GM12801 (cell line): ENCODE measurements at regions not wholly inside any gene's neighbourhood (a gene's known extent, or its start where the extent isn't known, plus 50 kb on each side); places are given as distances from the start of the nearest gene placed in this dataset.

Experiments
- TF ChIP-seq, protein P1 (sequence below): IDR thresholded peaks from one replicate; pipeline ENCODE4 v1.5.1; 2011; ENCODE audit warnings: control low read depth; ENCODE audit not compliant: insufficient read length; ENCODE audit errors: extremely low read depth

DNA sequence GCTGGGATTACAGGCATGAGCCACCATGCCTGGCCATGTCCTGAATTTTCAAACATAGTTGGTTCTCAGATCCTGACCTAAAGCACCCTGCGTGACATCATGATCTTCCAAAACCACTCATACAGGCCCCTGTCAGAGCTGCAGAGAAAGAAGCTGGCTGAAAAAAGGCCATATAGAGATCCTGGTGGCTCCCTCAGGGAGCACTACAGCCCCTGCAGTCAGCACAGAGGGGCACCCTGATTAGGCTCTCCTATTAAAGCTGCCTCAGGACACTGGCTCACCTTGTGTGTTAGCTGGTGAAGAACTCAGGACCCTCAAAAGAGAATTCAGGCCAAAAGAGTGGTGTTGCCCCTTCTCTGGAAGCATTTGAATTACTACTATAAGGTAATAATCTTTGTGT, 249.7 kb upstream of the MCTP2 start:
- TF ChIP-seq, protein P1, sequence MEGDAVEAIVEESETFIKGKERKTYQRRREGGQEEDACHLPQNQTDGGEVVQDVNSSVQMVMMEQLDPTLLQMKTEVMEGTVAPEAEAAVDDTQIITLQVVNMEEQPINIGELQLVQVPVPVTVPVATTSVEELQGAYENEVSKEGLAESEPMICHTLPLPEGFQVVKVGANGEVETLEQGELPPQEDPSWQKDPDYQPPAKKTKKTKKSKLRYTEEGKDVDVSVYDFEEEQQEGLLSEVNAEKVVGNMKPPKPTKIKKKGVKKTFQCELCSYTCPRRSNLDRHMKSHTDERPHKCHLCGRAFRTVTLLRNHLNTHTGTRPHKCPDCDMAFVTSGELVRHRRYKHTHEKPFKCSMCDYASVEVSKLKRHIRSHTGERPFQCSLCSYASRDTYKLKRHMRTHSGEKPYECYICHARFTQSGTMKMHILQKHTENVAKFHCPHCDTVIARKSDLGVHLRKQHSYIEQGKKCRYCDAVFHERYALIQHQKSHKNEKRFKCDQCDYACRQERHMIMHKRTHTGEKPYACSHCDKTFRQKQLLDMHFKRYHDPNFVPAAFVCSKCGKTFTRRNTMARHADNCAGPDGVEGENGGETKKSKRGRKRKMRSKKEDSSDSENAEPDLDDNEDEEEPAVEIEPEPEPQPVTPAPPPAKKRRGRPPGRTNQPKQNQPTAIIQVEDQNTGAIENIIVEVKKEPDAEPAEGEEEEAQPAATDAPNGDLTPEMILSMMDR, result no peak

GRCh38 chr15:93980261-93980911, 251.0 kb upstream of the MCTP2 start:
- TF ChIP-seq, protein P1, result no peak

- TF ChIP-seq, protein P1, result no peak
Observed at GRCh38 chr15:93974804-93975481, 256.4 kb upstream of the MCTP2 start.

GRCh38 chr15:93973287-93973686, 258.1 kb upstream of the MCTP2 start:
- TF ChIP-seq, protein P1, result no peak

- TF ChIP-seq, protein P1, result no peak
Observed at GRCh38 chr15:93968773-93969172, 262.6 kb upstream of the MCTP2 start.

DNA sequence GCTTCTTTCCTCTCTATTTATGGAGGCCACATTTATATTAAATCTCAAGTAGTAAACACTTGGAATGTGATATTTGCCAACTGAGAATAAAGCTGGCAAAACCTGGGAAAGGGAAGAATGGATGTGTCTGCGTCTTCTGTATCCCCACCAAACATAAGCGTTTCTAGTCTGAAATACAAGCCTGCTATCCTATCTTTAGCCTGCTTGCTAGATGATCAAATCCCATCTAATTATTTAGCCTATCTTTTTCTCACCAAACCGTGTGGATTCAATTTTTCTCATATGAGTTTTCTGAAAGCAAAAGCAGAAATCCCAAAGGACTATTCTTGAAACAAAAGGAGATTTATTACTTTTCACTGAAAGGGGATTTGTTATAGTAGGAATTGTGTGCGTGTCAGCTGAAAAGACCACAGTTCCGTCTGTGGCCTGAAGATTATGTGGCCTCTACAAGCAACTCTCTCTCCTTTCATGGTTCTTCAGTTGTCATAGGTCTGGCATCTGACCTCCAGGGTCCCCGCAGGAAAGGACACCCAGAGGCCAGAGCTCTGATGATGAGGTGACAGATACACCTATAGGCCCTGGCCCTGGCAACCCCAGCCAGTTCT, 266.0 kb upstream of the MCTP2 start:
- TF ChIP-seq, protein P1, result no peak

GRCh38 chr15:93954985-93955571, 276.3 kb upstream of the MCTP2 start:
- TF ChIP-seq, protein P1, result no peak
